ENCODE measurements at regions not wholly inside any gene's neighbourhood (a gene's known extent, or its start where the extent isn't known, plus 50 kb on each side); places are given as distances from the start of the nearest gene placed in this dataset.

GRCh38 chr7:26500749-26501352 lies 209.2 kb downstream of the SNX10 start:
- ChIA-PET CTCF (ENCODE audit: partially characterized antibody) (interaction anchor here (0.5 to 1.5 kb wide), 18 partner anchors 9 to 1205 kb away, joined by 3 to 11 read pairs (median 4); no protein-coding TSS in a partner anchor), POLR2A (ENCODE audit: partially characterized antibody) (interaction anchor here (1.1 kb wide), 1 partner anchor 102 kb away, joined by 3 read pairs; no protein-coding TSS in a partner anchor)
- Histone ChIP-seq H3K27ac (ENCODE audit: low read depth, low read length) (no peak overlapping the region), H3K27me3 (replicated peaks in 1 of 4; ENCODE audit: control insufficient read depth in 3 of 4, extremely low read depth in 1 of 4, insufficient read depth in 3 of 4, low read length in 3 of 4) (no peaks in the 10 kb centered on the region), H4K20me1 (replicated peaks in 1 of 2; ENCODE audit: control insufficient read depth in 1 of 2, insufficient read depth in 2 of 2, low read length in 2 of 2) (no peaks in the 10 kb centered on the region), H2BK5ac (ENCODE audit: low read depth, low read length) (no peak overlapping the region), H3K18ac (ENCODE audit: extremely low read depth, low read length) (no peak overlapping the region), H3K4me1 (replicated peaks in 1 of 4; ENCODE audit: control insufficient read depth in 3 of 4, insufficient read depth in 4 of 4, low read length in 3 of 4) (no peaks in the 10 kb centered on the region; a peak in 1 of 7 replicates), H2BK120ac (replicated peaks; ENCODE audit: low read depth, low read length) (no peak overlapping the region), H3K23me2 (ENCODE audit: low read depth, low read length) (no peaks in the 10 kb centered on the region; the same call in 1 of the 2 replicates), H3K56ac (replicated peaks; ENCODE audit: insufficient read length, low read depth, low read length) (no peak overlapping the region), H3K4me3 (ENCODE audit: extremely low read depth in 1 of 4, insufficient read depth in 2 of 4, low read depth in 3 of 4, low read length in 4 of 4) (no peak overlapping the region), H3K79me2 (ENCODE audit: control insufficient read depth in 1 of 2, insufficient read depth in 2 of 2, low read length in 2 of 2) (no peaks in the 10 kb centered on the region), H2BK12ac (ENCODE audit: low read depth, low read length) (no peak overlapping the region), H3K79me1 (ENCODE audit: low read depth, low read length) (no peaks in the 10 kb centered on the region), H3K9me3 (ENCODE audit: insufficient read depth in 2 of 2, low read depth in 1 of 2, low read length in 1 of 2) (no peaks in the 10 kb centered on the region), H3K14ac (ENCODE audit: insufficient read length) (no peak overlapping the region), H4K91ac (replicated peaks; ENCODE audit: insufficient read length, low read length) (no peak overlapping the region), H4K5ac (ENCODE audit: insufficient read length, low read depth, low read length) (no peak overlapping the region), H3K36me3 (ENCODE audit: control insufficient read depth in 2 of 4, insufficient read depth in 4 of 4, low read length in 3 of 4) (no peaks in the 10 kb centered on the region), H4K8ac (ENCODE audit: extremely low read depth, insufficient read depth, low read length) (no peak overlapping the region), H2BK15ac (ENCODE audit: low read length) (no peak overlapping the region), H3K9ac (replicated peaks in 1 of 4; ENCODE audit: extremely low read depth in 1 of 4, low read depth in 3 of 4, low read length in 3 of 4) (no peak overlapping the region), H2AFZ (ENCODE audit: low read length) (no peak overlapping the region), H2AK5ac (ENCODE audit: low read depth, low read length) (no peak overlapping the region), H3K4me2 (ENCODE audit: insufficient read depth in 1 of 2, low read depth in 2 of 2, low read length in 2 of 2) (no peak overlapping the region), H3K23ac (ENCODE audit: insufficient read length) (no peak overlapping the region), H2BK20ac (ENCODE audit: low read length) (no peak overlapping the region), H3K4ac (replicated peaks; ENCODE audit: insufficient read length, low read depth, low read length) (no peak overlapping the region)
- FAIRE-seq (no peak), DNase-seq (ENCODE audit: low read depth in 1 of 2, low spot score in 2 of 2) (no peak)
- WGBS, 2 experiments (ENCODE audit: extremely low coverage in 1 of 2, insufficient coverage in 1 of 2, insufficient read length in 1 of 2, insufficient replicate concordance in 2 of 2, low coverage in 1 of 2, low lambda C conversion rate in 2 of 2, missing lambda C conversion rate in 1 of 2), result 70% methylated on average over 6 of the region's 6 CpGs; no CpG with 5 or more reads in 1 of the 2 experiments
- TF ChIP-seq PHF8 (conservative IDR thresholded peaks at IDR 0.05; ENCODE audit: low read depth, low read length), result no peak
- no peak for TF ChIP-seq ZNF274 (IDR thresholded peaks at IDR 0.05; ENCODE audit: borderline replicate concordance, extremely low read depth, low read length)
- no peak for TF ChIP-seq CBX5 (IDR thresholded peaks at IDR 0.05; ENCODE audit: low read depth, low read length)
- TF ChIP-seq MAX (IDR thresholded peaks at IDR 0.05), result no peak
